Peyer's patch (tissue), 4 donors: ENCODE measurements at regions not wholly inside any gene's neighbourhood (a gene's known extent, or its start where the extent isn't known, plus 50 kb on each side); places are given as distances from the start of the nearest gene placed in this dataset.

Source experiments
- DNase-seq, 3 donors: peaks; one replicate each; pipeline ENCODE4 v3.0.0-alpha.2; 2017 to 2019
- H3K27ac ChIP-seq, 4 donors: fragments of 200-600 bp; sonication (generic); one replicate each; pipeline ENCODE4 v1.5.1; 2016 to 2019
- H3K27me3 ChIP-seq, 2 donors: fragments of 200-600 bp; sonication (generic); one replicate each; pipeline ENCODE4 v1.5.1; 2019
- H3K36me3 ChIP-seq, 3 donors: fragments of 200-600 bp; sonication (generic); one replicate each; pipeline ENCODE4 v1.5.1; 2016 to 2019
- H3K4me1 ChIP-seq, 4 donors: fragments of 200-600 bp; sonication (generic); one replicate each; pipeline ENCODE4 v1.5.1; 2016 to 2019
- H3K4me3 ChIP-seq, 4 donors: fragments of 200-600 bp; sonication (generic); 1 replicate in 3 of 4; 2 replicates in 1 of 4; pipeline ENCODE4 v1.5.1; 2016 to 2019; ENCODE audit warnings: mild to moderate bottlenecking in 1 of 4
- H3K9me3 ChIP-seq, 4 donors: fragments of 200-600 bp; sonication (generic); one replicate each; pipeline ENCODE4 v1.5.1; 2016 to 2019; ENCODE audit warnings: mild to moderate bottlenecking in 1 of 4
- CTCF ChIP-seq, 6 experiments: fragments of 450-650 bp in 4 of 6; fragments of 200-600 bp in 2 of 6; sonication (generic) in 1 of 6; IDR thresholded peaks; one replicate each; pipeline ENCODE4 v1.5.1; 2017 to 2019; ENCODE audit warnings: antibody characterized with exemption in 6 of 6, mild to moderate bottlenecking in 3 of 6, moderate library complexity in 1 of 6
- POLR2A ChIP-seq, 2 donors: fragments of 450-650 bp; IDR thresholded peaks; one replicate each; pipeline ENCODE4 v1.5.1; 2017; ENCODE audit warnings: antibody characterized with exemption in 2 of 2, mild to moderate bottlenecking in 2 of 2, moderate library complexity in 2 of 2

GRCh38 chr16:82432261-82432660 is 194.5 kb upstream of the CDH13 start:
- H3K4me1 ChIP-seq: no peaks in the 10 kb centered on the region
- no peak for TF ChIP-seq CTCF (IDR thresholded peaks at IDR 0.05)
- TF ChIP-seq POLR2A (IDR thresholded peaks at IDR 0.05): no peak
- H3K4me3 ChIP-seq: no peak overlapping the region

GRCh38 chr16:82425661-82426060 is 201.1 kb upstream of the CDH13 start:
- TF ChIP-seq POLR2A (IDR thresholded peaks at IDR 0.05) (no peak), CTCF (IDR thresholded peaks at IDR 0.05) (no peak)
- no peaks in the 10 kb centered on the region for H3K4me1 ChIP-seq
- DNase-seq: no peak
- H3K36me3 ChIP-seq: no peaks in the 10 kb centered on the region
- no peaks in the 10 kb centered on the region for H3K9me3 ChIP-seq
- no peaks in the 10 kb centered on the region for H3K27me3 ChIP-seq
- H3K4me3 ChIP-seq: no peak overlapping the region
- H3K27ac ChIP-seq: no peak overlapping the region

More at GRCh38 chr16:82432261-82432660, 194.5 kb upstream of the CDH13 start:
- no peak for DNase-seq
- Histone ChIP-seq H3K27ac (no peak overlapping the region), H3K27me3 (no peaks in the 10 kb centered on the region), H3K9me3 (no peaks in the 10 kb centered on the region), H3K36me3 (no peaks in the 10 kb centered on the region)

DNA sequence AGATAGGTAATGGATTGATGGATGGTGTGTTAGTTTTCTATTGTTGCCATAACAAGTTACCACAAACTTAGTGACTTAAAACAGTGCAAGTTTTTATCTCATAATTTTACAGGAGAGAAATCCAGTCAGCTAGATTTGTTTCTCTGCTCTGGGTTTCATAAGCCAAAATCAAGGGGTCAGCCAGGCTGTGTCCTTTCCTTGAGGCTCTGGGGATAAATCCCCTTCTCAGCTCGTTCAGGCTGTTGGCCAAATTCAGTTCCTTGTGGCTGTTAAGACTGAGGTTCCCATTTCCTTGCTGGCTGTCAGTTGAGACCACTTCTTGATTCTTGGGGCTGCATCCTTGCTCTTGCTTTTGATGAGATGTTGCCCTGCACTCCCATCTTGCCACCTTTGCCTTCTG is 204.9 kb upstream of the CDH13 start:
- no peak for TF ChIP-seq CTCF (IDR thresholded peaks at IDR 0.05)
- no peak for TF ChIP-seq POLR2A (IDR thresholded peaks at IDR 0.05)
- Histone ChIP-seq H3K27me3 (no peaks in the 10 kb centered on the region), H3K9me3 (no peaks in the 10 kb centered on the region), H3K27ac (no peak overlapping the region), H3K4me3 (no peak overlapping the region), H3K4me1 (no peaks in the 10 kb centered on the region), H3K36me3 (no peaks in the 10 kb centered on the region)
- DNase-seq: no peak

- Histone ChIP-seq H3K27me3 (no peaks in the 10 kb centered on the region), H3K4me3 (no peak overlapping the region), H3K36me3 (no peaks in the 10 kb centered on the region), H3K9me3 (no peaks in the 10 kb centered on the region), H3K4me1 (no peaks in the 10 kb centered on the region), H3K27ac (no peak overlapping the region)
- no peak for TF ChIP-seq POLR2A (IDR thresholded peaks at IDR 0.05)
- no peak for TF ChIP-seq CTCF (IDR thresholded peaks at IDR 0.05)
- DNase-seq: no peak
Observed at GRCh38 chr16:82419332-82419731, 207.4 kb upstream of the CDH13 start.

- Histone ChIP-seq H3K4me1 (no peaks in the 10 kb centered on the region), H3K27me3 (no peaks in the 10 kb centered on the region), H3K9me3 (no peaks in the 10 kb centered on the region), H3K4me3 (no peak overlapping the region), H3K36me3 (no peaks in the 10 kb centered on the region), H3K27ac (no peak overlapping the region)
- DNase-seq: no peak
- TF ChIP-seq POLR2A (IDR thresholded peaks at IDR 0.05) (no peak), CTCF (IDR thresholded peaks at IDR 0.05) (no peak)
Observed at GRCh38 chr16:82414476-82414875, 212.3 kb upstream of the CDH13 start.

- Histone ChIP-seq H3K9me3 (no peaks in the 10 kb centered on the region), H3K27me3 (no peaks in the 10 kb centered on the region), H3K36me3 (no peaks in the 10 kb centered on the region), H3K4me1 (no peaks in the 10 kb centered on the region), H3K27ac (no peak overlapping the region), H3K4me3 (no peak overlapping the region)
- TF ChIP-seq POLR2A (IDR thresholded peaks at IDR 0.05): no peak
- DNase-seq: no peak
Observed at GRCh38 chr16:82412770-82413169, 214.0 kb upstream of the CDH13 start.
